Stimulated activated CD8-positive, alpha-beta memory T cell treated with anti-CD3 and anti-CD28 coated beads, Interleukin-12 subunit alpha, Interleukin-12 subunit beta, amount 100 ng/mL, for 4 hours (primary cell): ENCODE measurements at regions not wholly inside any gene's neighbourhood (a gene's known extent, or its start where the extent isn't known, plus 50 kb on each side); places are given as distances from the start of the nearest gene placed in this dataset.

ENCODE experiments used
- DNase-seq: peaks from one replicate; pipeline ENCODE4 v3.0.0-alpha.2; 2020; ENCODE audit warnings: low read depth

DNA sequence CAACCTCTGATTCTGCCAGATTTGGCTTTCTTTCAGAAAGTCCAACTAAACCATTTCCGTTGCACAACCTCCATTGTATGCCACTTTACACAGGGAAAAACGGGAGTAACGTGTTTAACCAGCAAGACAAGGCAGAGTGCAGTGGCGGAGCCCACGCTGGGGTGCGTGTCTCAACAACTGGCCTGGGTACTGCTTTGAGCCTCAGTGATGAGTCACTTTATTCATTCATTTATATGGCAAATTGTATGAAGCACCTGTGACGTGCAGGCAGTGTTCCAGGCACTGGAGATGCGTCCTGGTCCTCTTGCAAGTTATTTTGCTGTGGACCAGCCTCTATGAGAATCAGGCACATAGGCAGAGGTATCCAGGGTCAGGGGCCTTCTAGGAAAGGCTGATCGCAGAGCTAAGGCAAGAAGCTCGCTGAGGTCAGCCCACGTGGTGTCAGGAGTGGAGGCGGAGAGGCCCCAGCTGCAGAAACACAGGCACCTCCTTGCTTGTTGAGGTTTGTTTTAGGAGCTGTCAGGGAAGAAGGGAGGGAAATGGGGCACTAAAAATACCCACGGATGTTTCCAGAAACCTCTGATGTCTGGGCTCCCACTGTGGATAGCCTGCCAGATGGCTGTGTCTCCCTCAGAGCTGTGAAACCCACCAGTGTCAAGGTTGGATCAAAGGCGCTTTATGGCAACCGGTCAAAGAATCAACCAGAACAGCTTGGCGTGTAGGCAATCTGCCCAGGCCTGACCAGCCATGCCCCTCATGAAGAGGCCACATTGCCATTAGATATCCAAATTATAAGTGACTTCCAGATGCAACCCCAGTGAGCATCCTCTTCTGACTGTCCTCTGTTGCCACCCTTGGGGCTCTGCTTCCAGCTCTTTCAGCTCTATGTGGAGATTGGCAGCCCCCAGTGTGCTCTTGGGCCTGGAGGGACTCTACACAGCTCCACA lies 157.2 kb downstream of the CD83 start:
- DNase-seq = no peak

DNA sequence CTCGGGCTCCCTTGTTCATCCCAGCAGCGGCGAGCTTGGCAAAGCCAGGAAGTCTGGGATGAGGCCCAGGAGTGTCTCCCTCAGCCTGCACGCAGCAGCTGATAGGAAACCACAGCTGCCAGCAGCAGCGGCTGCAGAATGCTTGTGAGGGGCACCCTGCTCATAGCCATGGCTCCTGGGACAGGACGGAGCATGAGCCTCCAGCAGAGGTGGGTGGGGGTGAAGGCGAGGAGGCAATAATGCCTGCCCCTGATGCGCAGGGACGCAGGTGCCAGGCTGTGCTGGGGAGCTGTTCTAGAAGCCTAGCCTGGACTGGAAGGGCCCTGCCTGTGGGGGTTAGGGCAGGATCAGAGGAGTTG lies 157.9 kb downstream of the CD83 start:
- no peak for DNase-seq

DNA sequence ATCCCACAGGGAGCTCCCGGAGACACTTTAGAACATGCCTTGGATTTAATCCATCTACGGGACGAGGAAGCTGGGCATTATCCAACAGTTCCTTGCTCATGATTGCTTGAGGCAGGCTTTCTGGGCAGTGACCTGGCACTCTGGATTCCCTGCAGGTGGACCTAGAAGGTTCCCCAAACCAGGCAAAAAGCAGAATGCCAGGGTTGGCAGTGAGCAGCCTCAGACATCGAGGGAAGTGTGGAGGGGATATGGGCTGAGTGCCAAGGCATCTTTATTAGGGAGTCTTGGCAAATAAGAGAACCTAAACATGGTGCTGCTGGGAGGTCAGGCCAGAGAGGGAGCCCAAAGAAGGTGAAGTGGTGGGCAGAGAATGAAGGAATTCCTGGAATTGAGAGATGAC lies 158.5 kb downstream of the CD83 start:
- DNase-seq = no peak

DNA sequence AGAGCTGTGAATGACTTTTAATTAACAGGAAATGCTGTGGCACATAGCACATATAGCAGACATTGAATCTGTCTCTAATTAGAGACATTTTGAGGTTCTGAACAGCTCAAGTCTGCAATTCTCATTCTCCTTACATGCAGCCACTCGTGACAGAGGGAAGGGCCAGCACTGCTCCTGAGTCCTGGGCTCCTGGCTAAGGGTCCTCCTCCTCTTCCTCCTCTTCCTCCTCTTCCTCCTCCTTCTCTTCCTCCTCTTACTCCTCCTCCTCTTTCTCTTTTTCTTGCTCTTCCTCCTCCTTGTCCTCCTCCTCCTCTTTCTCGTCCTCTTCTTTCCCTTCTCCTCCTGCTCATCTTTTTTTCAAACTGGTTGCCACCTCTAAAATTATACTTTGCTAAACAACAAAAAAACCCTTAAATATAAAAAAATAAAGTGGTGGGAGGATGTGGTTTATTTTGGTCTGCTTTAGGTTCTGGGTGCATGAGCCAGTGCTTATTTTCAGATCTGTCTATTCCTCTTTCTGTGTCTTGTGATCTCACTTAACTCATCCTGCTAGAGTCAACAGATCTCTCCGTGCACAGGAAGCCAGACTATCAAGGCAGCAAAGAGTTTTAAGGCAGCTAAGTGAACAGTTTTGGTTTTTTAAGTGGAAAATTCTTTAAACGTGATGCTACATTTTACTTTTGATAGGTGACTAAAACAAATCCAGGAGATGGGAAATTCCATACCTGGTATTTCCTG lies 159.3 kb downstream of the CD83 start:
- DNase-seq = no peak

DNA sequence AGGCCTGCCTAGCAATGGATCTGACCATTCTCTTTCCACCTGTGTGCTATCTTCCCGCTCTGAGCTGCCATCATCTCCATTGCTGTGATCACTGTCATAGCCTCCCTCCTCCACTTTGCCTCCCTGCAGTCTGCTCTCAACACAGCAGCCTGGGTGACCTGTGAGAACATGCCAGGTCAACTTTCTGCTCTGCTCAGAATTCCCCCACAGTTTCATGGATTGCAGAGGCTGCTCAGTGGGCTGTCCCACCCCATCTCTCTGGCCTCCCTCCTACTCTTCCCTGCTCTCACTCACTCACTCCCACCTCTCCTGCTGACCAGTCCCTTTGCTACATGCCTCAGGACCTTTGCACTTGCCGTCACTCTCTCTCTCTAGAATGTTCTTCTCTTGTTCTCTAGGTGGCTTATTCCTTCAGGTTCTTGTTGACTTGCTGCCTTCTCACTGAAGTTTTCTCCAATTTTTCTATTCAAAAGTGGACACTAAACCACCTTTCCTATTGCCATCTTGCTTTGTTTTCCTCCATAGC lies 159.9 kb downstream of the CD83 start:
- no peak for DNase-seq

DNA sequence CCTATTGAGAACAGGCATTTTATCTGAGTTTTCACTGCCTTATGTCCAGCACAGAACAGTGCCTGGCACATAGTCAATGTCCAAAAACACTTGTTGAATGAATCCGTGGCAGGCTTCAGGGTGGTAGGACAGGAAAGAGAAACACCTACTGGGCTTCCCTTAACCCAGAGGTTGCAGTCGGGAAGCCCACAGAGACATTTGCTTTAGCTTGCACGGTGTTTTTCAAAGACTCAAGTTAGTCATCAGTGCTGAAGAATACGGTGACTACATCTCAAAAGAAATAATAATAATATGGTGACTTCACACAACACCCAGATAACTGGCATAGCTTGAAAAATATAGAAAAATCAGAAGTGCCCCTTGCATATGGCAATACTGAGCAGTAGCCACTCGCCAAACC lies 160.4 kb downstream of the CD83 start:
- DNase-seq = no peak

DNA sequence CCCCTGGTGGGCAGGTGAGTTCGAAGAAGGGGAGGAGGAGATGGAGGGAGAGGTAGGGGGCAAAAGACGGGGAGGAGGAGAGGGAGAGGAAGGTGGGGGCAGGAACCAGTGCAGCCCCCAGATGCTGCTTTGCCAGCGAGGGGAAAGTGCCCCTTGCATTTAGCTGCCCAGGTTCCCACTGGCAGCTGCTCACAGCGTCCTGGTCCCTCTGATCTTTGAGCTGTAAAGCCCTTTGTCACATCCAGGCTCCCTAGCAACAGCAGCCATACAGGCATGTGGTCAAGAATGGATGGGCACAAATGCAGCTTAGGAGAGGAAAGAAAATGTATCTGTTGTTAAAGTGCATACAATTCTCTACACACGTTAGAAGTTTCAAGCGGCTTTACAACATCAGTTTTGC lies 160.9 kb downstream of the CD83 start:
- no peak for DNase-seq

DNA sequence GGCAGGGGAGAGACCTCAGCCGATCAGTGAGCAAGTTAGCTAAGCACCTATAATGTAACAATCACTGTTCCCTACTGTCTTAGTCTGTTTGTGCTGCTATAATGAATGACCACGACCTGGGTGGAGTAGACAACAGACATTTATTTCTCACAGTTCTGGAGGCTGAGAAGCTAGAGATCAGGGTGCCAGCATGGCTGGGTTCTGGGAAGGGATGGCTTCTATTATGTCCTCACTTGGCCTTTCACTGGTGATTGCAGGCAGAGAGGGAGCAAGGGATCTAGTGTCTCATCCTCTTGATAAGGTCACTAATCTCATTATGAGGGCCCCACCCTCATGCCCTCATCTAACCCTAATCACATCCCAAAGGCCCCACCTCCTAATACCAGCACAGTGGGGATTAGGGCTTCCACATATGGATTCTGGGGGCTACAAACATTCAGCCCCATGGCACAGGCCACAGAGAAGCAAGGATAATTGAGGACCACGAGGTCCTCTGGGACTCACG lies 162.5 kb downstream of the CD83 start:
- no peak for DNase-seq

DNA sequence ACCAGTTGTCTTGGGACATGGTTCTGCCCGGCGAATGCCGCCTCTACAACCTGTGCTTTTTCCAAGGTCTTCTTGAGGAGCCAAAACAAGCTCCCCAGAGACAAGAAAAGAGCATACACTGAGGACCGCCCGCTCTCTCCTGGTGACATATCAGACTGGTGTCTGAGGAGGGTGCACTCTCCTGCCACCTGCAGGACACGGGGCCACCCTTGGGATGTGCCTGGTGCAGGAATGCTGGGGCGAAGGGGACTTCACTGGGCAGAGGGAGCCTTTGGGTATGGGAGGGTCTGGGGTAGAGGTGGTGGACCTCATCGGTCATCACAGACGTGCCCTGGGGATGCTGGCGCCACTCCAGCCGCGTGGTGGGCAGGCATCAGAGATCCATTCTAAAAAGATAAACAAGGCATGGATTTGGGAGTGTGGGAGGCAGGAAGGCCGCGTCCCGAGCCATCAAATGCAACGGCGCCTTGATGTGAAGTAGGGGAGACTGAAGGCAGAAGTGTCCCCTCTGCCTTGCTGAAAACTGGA lies 163.3 kb downstream of the CD83 start:
- DNase-seq = no peak

DNA sequence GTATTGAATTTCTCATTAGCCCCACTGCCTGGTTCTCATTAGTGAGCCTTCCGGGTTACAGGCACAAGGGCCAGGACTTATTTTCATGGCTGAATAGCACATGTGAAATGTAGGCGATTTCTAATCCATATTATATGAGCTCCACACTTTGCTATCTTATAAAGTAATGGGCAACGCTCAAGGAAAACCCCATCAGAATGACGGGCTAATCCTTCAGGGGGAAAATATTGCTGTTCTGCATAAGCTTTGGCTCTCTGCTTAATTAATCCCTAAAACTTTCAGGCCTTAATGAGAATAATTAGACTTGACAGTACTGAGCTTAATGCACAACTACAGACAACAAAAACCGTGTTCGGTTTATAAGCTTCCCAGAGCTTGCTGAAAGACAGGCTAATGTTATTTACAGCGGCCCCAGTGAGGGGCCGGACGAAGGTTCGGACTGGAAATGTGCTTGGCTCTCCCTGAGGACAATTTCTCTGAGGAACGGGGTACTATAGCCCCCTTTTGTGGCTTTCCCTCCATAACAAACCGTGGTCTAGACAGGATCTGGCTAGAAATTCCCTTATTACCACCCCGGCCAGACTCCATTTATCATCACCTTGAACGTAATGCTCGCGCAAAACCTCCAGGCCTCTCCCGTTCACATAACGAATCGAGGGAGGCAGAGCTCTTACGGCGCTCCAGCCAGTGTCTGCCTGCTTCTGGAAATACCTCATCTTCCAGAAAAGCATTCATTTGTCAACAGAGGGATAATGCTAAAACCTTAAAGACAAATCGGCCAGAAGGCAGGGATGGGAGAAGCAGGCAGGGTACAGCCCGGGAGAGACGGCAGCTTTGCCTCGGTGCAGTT lies 164.5 kb downstream of the CD83 start:
- no peak for DNase-seq

DNA sequence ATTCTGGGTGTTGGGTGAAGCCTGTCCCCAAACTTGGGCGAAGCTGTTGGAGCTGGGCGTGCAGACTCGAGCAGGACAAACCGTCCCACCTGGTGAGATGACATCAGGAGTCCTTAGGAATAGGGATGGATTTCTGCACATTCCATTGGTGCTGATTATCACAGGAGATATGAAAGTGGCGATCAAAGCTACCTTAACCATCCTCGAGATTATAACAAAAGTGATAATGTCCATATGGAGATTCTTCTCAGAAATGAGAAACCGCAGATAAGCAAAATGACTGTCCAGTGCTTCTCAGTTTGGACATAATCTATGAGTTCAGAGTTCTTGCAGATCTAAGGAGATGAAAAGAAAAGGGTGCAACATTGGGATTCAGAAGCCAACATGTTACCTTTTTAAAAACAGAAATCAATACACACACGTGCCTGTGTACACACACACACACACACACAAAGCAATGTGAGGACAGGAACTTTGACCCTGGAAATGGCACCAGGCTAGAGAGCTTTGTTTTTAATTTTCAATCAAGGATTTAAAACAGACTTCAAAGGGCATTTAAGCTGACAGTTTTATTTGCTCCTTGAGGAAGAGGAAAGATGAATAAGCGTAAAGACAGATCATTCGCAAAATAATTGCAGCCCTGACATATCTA lies 165.4 kb downstream of the CD83 start:
- no peak for DNase-seq

DNA sequence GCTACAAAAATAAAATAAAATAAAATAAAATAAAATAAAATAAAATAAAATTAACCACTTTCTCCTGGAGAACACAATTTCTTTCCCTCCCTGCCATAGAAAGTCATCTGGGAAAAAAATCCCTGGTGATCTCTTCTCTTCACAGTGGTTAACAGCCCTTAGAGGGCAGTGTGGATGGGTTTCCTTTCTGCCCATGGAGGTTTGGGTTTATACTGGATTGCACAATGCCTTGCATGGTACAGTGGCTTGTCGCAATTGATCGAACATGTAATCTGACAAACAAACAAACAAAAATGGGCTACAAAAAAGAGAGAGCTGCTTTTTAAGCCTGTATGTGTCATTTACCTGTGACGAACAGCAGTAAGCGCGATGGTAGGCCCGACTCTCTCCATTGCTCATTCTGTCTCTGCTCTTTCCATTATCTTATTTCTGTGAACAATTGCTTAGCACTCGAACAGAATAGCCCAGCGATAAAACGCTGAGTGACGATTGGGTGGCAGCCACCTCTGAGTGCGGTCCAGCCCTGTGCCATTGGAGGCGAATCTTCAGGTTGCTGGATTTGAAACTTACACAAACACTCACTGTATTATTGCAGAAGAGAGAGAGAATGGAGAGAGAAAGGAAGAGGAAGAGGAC lies 166.1 kb downstream of the CD83 start:
- DNase-seq = no peak

DNA sequence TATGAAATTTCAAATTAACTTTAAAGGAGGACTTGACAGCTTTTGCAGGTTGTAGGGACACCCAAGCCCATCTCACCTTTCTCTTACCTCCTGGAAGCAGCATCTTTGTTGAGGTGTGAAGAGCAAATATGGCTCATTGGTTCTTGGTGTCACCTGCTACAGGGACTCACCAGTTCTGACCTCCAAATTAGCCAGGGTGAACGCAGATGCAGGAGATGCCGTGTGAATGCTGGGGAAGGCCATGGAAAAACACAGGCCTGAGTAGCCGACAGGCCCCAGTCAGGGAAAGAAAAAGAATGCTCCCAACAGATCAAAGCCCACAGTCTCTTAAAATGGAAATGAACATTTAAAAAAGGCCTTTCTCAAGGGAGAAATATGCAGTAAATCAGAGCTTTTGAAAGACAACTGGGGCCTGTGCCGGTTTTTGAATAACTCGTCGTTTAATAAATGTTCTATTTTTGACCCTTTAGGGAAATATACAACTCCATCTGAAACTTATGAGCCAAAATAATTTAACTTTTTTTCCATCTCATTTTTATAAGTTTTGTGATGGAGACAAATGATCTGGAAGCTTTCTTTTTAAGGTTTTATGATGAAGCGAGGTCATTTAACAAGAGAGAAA lies 167.5 kb downstream of the CD83 start:
- DNase-seq = no peak

DNA sequence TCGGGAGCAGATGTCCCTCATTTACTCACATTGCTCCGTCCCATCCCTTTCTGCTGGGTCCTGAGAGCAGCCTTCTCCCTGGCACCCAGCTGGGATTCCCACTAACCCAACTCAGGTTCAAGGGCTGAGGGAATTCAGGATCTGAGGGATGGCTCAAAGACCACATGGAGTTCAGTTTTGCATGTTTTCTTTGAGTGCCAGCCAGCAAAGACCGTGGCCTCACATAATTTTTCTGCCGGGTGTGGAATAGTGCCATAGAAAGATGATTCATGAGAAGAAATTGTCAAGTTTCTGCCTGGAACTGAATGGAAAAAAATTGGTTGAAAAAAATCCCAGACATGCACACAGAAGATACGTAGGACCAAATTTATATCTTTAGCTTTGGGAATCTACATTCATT lies 168.6 kb downstream of the CD83 start:
- DNase-seq = no peak

DNA sequence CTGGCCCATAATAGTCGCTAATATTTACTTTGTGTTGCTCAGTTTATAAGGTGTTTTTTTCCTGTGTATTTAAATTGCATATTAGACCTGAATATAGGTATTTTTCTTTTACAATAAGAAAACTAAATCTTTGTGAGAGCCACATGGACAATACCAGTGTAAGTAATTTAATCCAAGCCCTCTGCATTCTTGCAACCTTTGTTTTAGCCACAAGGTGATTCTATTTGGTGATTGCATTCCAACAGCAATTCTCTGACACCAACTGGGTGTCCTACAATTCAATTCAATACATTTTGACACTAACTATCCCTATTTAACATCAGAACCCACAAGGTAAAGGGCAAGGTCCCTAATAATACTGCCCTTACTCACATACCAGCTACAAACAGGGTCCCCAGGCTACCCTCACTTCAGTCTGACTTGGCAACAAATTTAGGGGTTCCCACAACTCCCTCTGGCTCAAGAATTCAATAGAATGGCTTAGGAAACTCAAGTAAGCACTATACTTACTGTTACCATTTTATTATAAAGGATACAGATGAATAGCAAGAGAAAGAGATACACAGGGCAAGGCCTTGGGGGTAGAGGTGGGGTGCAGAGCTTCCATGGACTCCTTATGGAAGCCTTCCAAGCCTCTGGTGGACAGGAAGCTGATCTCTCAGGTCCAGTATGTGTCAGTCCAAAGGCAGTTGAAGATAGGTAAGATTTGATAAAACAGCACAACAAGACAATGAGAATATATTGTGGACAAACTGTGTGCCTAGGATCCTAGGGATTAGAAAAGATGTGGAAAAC lies 169.3 kb downstream of the CD83 start:
- DNase-seq = no peak

DNA sequence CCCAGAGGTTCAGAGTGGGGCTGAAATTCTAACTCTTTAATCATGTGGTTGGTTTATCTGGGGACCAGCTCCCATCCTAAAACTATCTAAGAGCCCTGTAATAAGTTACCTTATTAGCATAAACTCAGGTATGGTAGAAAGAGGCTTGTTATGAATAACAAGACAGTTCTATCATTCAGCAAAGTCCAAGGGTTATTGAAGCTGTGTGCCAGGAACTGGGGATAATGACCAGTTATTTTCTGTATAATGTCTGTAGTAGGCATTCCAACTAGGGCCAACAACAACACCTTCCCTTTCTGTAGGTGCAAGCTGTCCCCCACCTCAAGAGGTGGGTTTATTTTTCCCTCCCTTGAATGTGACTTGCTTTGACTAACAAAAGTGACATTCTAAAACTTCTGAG lies 170.1 kb downstream of the CD83 start:
- DNase-seq = no peak

DNA sequence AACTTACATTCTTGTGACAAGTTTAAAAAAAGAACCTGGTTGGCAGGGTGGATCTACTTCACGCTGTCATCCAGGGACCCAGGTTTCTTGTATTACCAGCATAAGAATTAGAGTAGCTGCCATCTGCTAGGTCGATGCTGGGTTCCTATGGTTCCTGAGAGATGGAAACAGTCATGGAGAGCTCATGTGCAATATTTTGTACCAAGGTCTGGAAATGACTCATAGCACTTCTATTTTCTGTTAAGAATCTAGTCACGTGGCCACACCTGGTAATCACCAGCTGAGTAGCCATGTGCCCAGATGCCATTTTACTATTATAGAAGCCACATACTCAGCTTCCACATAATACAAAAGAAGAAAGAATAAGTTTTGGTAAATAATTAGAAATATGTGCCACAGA lies 171.3 kb downstream of the CD83 start:
- DNase-seq = no peak

DNA sequence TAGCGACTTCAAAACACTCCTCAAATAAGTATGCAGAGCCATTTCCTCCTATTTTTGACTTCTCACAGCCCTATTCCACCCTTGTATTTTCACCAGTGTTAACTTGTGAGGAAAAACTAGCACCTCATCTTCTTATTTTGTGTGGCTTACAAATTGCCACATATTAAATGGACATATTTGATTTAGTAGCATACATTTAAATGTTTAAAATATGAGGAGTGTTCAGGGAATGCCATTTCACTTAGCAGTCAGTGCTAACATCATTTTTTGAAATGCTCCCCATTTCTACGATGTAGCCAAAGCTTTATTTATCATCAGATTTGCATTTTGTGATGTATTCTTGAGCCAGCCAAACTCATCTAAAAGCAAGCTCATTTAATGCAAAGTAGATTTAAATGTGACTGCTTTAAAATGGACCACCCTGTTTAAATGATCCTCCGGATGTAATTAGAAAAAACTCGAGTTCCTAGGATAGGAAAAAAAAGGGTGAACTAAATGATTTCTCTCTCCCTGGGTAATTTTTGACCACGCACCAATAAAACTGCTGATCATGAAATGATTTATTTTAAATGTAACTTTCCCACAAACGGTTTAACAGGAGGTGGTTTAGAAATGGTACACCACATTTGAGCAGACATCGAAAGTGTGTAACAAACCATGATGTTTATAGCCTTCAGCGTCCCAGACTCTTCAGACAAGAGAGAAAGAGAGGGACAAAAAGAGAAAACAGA lies 172.6 kb downstream of the CD83 start:
- no peak for DNase-seq
